Subcutaneous abdominal adipose tissue (tissue), 5 donors: ENCODE measurements at regions not wholly inside any gene's neighbourhood (a gene's known extent, or its start where the extent isn't known, plus 50 kb on each side); places are given as distances from the start of the nearest gene placed in this dataset.
"Not testable (repeated sequence)": the region's sequence is repeated elsewhere in the genome, so short reads cannot be mapped to it uniquely, and the experiment has no call there.

Source experiments
- H3K27ac ChIP-seq: one replicate; pipeline ENCODE4 v1.7.0; 2013; ENCODE audit warnings: low read depth, mild to moderate bottlenecking, inconsistent platforms, low read length, moderate library complexity
- H3K27me3 ChIP-seq, 5 donors: one replicate each; pipeline ENCODE4 v1.7.0; 2013; ENCODE audit warnings: low read length in 5 of 5, inconsistent platforms in 1 of 5; ENCODE audit not compliant: control insufficient read depth in 5 of 5, insufficient read depth in 4 of 5
- H3K36me3 ChIP-seq, 5 donors: one replicate each; pipeline ENCODE4 v1.7.0; 2013; ENCODE audit warnings: low read length in 5 of 5; ENCODE audit not compliant: control insufficient read depth in 5 of 5, insufficient read depth in 5 of 5
- H3K4me1 ChIP-seq, 5 donors: one replicate each; pipeline ENCODE4 v1.7.0; 2013; ENCODE audit warnings: low read length in 5 of 5, mild to moderate bottlenecking in 3 of 5, moderate library complexity in 1 of 5; ENCODE audit not compliant: control insufficient read depth in 5 of 5, insufficient read depth in 5 of 5
- H3K4me3 ChIP-seq, 5 donors: one replicate each; pipeline ENCODE4 v1.7.0; 2013; ENCODE audit warnings: low read length in 5 of 5, low read depth in 1 of 5
- H3K9ac ChIP-seq, 5 donors: one replicate each; pipeline ENCODE4 v1.7.0; 2013; ENCODE audit warnings: low read length in 5 of 5, mild to moderate bottlenecking in 4 of 5, moderate library complexity in 3 of 5
- H3K9me3 ChIP-seq, 5 donors: one replicate each; pipeline ENCODE4 v1.7.0; 2013; ENCODE audit warnings: low read length in 5 of 5; ENCODE audit not compliant: control insufficient read depth in 5 of 5
- donor health status: healthy.
- donor health status: healthy.
- donor health status: healthy.
- donor health status: healthy.
- donor health status: healthy.

DNA sequence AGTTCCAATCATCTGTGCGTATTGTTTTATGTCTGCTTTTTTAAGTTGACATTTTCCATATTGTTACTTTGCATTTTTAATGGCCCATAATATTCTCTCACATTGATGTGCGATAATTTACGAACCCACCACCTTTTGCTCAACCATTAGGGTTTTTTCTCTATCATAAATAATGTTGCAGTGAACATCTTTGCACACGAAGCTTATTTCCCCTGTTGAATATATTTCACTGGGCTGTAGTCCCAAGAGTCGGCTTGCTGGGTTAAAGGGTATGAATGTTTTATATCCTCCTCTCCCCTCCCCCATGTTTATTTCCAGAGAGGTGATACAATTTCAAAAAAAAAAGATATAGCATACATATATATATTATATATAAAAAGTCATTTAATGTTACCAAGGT lies 272.7 kb upstream of the RGMA start:
- Histone ChIP-seq H3K9ac (no peak overlapping the region), H3K27me3 (peaks cover 0 to 5% (median 0%) of the 10 kb centered on the region in 5 donors), H3K36me3 (no peaks in the 10 kb centered on the region), H3K27ac (no peak overlapping the region), H3K9me3 (no peaks in the 10 kb centered on the region), H3K4me1 (no peaks in the 10 kb centered on the region), H3K4me3 (no peak overlapping the region)

DNA sequence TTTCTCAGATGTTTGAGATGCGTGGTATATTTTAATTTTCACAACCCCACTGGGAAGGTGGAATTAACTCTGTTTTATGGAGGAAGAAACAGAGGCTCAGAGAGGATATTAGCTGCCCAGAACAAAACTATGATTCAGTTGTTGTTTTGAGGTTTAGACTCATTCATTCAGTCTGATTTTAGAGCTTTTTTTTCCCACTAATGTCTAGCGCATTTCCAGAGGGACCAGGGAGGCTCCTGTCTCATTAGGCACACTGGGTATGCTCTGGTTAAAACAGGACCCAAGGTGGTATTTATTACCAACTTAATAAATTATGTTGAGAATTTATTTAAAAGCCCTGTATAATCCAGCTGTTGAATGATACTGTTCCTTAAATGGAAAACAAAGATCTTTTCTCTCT lies 272.0 kb upstream of the RGMA start:
- H3K9me3 ChIP-seq, result no peaks in the 10 kb centered on the region
- H3K36me3 ChIP-seq, result no peaks in the 10 kb centered on the region
- peaks cover 0 to 5% (median 0%) of the 10 kb centered on the region in 5 donors for H3K27me3 ChIP-seq
- no peak overlapping the region for H3K9ac ChIP-seq
- H3K4me3 ChIP-seq, result no peak overlapping the region
- no peak overlapping the region for H3K27ac ChIP-seq
- no peaks in the 10 kb centered on the region for H3K4me1 ChIP-seq

DNA sequence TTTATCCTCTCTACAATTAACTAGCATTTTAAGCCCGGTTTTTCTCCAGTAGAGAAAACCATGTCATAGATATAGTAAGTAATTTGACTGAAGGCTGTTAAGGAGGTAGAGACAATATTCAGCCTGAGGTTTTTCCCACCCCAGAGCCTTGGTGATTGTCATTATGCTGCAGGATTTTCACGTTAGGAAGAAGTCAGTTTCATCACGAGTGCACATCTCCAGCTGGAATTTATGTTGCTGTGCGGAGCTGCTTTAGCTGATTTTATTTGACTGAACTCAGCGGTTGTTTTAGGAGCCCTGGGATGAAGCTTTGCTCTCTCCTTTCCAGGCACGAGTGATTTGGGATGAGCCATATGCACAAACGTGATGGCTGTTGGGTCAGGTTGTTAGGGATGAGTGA lies 271.3 kb upstream of the RGMA start:
- H3K4me1 ChIP-seq, result no peaks in the 10 kb centered on the region
- H3K9ac ChIP-seq, result no peak overlapping the region
- H3K4me3 ChIP-seq, result no peak overlapping the region
- H3K36me3 ChIP-seq, result no peaks in the 10 kb centered on the region
- no peaks in the 10 kb centered on the region for H3K9me3 ChIP-seq
- H3K27me3 ChIP-seq, result peaks cover 0 to 5% (median 0%) of the 10 kb centered on the region in 5 donors
- no peak overlapping the region for H3K27ac ChIP-seq

DNA sequence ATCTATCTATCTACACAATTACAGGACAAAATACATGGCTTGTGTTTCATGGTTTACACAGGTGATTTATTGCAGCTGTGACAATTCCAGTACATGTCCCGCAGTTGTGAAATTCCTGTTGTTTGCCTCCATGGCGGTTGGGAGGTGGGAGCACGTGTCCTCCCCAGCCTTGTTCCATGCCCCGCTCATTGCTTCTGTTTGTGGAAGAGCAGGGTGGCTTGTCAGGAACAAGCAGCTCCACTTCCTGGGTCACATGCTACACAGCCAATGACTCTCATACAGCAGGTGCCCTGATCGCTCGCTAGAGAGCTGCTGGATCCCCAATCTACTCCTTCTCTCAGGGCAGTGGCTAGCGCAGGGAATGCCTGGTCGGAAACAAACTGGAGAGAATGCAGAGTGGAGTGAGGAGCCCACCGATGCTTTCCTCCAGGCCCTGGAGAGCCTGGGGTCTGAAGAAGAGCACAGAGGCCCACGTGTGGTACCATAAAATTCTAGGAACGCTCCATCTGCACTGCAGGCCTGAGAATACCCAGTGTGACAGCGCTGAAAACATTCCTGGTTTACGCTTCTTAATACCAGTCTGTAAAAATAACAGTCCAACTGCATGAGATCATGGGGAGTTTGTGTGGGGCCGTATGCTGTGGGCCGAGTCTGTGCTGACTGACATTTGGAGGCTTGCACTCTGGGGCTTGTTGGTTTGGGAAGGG lies 270.6 kb upstream of the RGMA start:
- H3K4me3 ChIP-seq, result no peak overlapping the region
- no peaks in the 10 kb centered on the region for H3K9me3 ChIP-seq
- H3K27me3 ChIP-seq, result peaks cover 0 to 5% (median 0%) of the 10 kb centered on the region in 5 donors
- H3K9ac ChIP-seq, result no peak overlapping the region
- H3K27ac ChIP-seq, result no peak overlapping the region
- no peaks in the 10 kb centered on the region for H3K36me3 ChIP-seq
- no peaks in the 10 kb centered on the region for H3K4me1 ChIP-seq

DNA sequence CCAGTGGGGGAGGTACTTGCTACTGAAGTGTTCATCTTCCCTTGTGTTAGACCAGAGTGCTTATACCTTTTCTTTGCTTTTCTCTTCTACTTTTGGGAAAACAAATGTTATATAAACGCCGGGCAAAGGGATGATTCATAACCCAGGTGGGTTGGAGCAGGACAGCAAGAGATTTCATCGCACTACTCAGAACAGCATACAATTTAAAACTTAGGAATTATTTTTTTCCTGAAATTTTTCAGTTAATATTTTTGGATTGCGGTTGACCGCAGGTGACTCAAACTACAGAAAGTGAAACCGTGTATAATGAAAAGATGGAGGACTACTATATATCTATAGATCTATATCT lies 270.0 kb upstream of the RGMA start:
- Histone ChIP-seq H3K4me1 (no peaks in the 10 kb centered on the region), H3K9me3 (no peaks in the 10 kb centered on the region), H3K27ac (no peak overlapping the region), H3K36me3 (no peaks in the 10 kb centered on the region), H3K9ac (no peak overlapping the region), H3K4me3 (no peak overlapping the region), H3K27me3 (peaks cover 0 to 5% (median 0%) of the 10 kb centered on the region in 5 donors)

DNA sequence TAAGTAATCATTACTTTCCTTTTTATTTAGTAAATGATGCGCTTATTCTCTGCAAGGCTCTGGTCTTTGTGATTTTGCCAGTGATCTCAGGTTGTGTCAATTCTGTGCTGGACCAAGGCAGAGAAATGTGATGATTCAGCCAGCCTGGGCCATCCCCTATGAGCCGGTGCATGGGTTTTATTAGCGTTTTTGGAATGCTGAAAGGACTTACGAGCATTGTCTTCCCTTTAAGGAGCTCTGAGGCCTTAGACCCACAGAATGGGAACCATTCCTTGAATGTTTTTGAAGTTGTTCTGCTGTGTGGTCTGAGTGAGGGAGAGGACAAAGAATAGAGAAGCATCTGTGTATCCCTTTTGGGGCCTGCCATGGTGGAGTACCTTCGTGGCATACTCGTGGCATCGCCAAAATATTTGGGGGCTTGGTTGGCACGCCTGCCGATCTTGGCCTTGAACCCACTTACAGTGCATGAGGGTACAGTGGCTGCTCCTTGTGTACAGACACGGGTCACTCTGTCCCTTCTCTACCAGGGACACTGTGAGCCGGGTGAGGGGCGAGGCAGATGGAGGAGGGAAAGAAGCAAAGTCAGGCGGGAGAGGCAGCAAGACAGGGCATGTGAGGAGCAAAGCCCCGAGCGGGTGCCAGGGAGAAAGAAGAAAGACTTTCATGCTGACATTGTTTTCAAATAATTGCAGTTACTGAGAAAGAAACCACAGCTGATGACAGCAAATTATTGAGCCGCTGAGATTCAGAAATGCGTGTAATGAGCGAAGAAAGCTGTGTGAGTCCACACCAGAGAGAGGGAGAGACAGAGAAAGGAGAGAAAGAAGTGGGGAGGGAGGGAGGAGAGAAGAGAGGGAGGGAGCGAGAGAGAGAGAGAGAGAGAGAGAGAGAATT lies 269.4 kb upstream of the RGMA start:
- H3K4me1 ChIP-seq, result no peaks in the 10 kb centered on the region
- H3K9ac ChIP-seq, result no peak overlapping the region
- H3K36me3 ChIP-seq, result no peaks in the 10 kb centered on the region
- no peak overlapping the region for H3K4me3 ChIP-seq
- peaks cover 0 to 5% (median 0%) of the 10 kb centered on the region in 5 donors for H3K27me3 ChIP-seq
- no peak overlapping the region for H3K27ac ChIP-seq
- H3K9me3 ChIP-seq, result no peaks in the 10 kb centered on the region

DNA sequence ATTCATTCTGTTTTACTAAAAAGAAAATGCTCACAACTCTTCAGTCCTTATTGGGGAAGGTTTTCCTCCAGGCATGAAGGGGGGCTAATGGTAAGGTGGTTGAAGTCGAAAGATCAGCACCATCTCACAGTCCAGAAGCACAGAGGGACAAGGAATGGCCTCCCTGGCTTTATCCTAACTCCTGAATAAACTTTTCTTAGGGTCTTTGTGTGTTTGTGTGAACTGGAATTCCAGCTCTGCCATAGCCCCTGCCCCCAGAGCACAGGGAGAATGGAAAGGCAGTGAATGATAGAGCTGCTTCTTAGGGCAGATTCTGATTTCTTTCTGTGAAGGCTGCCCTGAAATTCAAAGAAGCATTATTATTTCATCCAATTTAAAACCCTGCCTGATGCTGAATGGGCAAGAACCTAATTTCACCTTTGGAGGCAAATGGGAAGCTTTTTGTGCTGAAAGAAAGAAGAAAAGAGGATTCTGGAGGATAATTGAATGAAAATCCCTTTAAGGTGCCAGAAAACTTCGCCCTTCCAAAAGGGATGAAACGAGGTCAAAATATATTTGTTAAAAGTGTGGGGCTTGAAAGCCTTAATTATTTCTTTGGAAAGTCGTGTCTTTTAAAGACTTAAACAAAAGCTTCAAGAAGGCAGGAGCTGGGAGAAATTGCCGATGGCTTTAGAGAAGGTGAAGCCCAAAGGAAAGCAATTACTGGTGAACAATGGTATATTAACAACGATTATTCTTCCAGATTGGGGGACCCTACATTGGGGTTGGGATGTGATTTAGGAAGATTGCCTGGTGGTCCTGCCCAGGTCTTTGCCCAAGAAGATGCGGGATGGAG lies 259.9 kb upstream of the RGMA start:
- Histone ChIP-seq H3K9ac (no peak overlapping the region), H3K36me3 (no peaks in the 10 kb centered on the region), H3K9me3 (no peaks in the 10 kb centered on the region), H3K27me3 (peaks cover 0 to 2% (median 0%) of the 10 kb centered on the region in 5 donors), H3K4me1 (no peaks in the 10 kb centered on the region), H3K4me3 (no peak overlapping the region), H3K27ac (no peak overlapping the region)

DNA sequence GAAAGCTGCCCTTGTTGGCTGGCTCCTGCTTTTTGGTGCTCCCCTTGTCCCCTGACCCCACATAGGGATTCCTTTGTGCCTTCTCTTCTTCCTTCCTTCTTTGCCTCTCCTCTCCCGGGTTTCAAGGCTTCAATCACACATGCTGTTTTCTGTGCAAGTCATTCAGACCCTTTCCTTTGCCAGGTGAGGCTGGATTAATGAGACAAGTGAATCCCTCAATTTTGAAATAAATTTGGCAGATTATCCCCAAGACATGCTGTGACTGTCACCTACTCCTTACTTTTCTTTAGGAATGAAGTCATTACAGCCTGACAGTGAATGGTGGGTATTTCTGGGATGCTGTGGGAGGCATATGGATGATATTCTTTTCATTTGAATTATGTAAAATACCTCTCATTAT lies 259.0 kb upstream of the RGMA start:
- Histone ChIP-seq H3K9ac (no peak overlapping the region), H3K4me1 (no peaks in the 10 kb centered on the region), H3K4me3 (no peak overlapping the region), H3K36me3 (no peaks in the 10 kb centered on the region), H3K27me3 (peaks cover 0 to 2% (median 0%) of the 10 kb centered on the region in 5 donors), H3K9me3 (no peaks in the 10 kb centered on the region), H3K27ac (no peak overlapping the region)

DNA sequence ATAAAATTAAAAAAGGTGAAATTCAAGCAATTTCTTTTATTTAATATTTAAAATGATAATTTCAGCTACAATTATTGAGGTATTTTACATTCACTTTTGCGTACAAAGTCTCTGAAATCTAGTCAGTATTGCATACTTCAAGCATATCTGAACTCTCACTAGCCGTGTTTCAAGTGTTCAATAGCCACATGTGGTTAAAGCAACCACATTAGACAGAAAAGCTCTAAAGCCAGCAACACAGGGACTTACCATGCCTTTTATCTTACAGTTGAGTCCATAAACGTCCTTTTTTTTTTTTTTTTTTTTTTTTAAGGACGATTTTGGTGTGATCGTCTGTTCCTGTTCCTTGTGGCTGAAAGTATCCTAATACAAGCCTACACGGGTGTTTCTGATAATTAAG lies 257.0 kb upstream of the RGMA start:
- H3K9ac ChIP-seq, result no peak overlapping the region
- H3K4me3 ChIP-seq, result no peak overlapping the region
- H3K9me3 ChIP-seq, result no peaks in the 10 kb centered on the region
- no peak overlapping the region for H3K27ac ChIP-seq
- H3K4me1 ChIP-seq, result peaks cover 0 to 3% (median 0%) of the 10 kb centered on the region in 5 donors
- no peaks in the 10 kb centered on the region for H3K36me3 ChIP-seq
- peaks cover 0 to 2% (median 0%) of the 10 kb centered on the region in 5 donors for H3K27me3 ChIP-seq

DNA sequence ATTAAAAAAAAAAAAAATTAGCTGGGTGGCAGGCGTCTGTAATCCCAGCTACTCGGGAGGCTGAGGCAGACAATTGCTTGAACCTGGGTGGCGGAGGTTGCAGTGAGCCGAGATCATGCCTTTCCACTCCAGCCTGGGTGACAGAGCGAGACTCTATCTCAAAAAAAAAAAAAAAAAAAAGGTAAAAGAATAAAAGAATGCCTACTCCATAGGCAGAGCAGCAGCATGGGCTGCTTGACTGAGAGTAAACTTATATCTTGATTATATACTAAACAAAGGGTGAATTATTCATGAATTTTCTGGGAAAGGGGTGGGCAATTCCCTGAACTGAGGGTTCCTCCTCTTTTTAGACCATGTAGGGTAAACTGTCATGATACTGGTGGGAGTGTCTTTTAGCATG lies 254.4 kb upstream of the RGMA start:
- H3K4me3 ChIP-seq, H3K9me3 ChIP-seq, H3K36me3 ChIP-seq, H3K9ac ChIP-seq, H3K27me3 ChIP-seq, H3K27ac ChIP-seq, H3K4me1 ChIP-seq: not testable (repeated sequence)
